Adrenal gland (tissue), 9 donors: ENCODE measurements at regions not wholly inside any gene's neighbourhood (a gene's known extent, or its start where the extent isn't known, plus 50 kb on each side); places are given as distances from the start of the nearest gene placed in this dataset.

ENCODE experiments used
- DNase-seq, 7 donors: peaks; one replicate each; pipeline ENCODE4 v3.0.0-alpha.2; 2019 to 2020
- H3K27ac ChIP-seq, 5 donors: fragments of 200-600 bp; sonication (generic) in 4 of 5; 1 replicate in 3 of 5; 2 replicates in 2 of 5; pipeline versions ENCODE4 v1.5.1 to v1.8.0; 2016 to 2020; ENCODE audit warnings: mild to moderate bottlenecking in 1 of 5
- H3K27me3 ChIP-seq: fragments of 200-600 bp; 2 replicates; pipeline ENCODE4 v1.8.0; 2021
- H3K36me3 ChIP-seq, 2 donors: fragments of 200-600 bp; replicated peaks in 1 of 2; 1 replicate in 1 of 2; 2 replicates in 1 of 2; pipeline versions ENCODE4 v1.5.1 to v1.8.0; 2018 to 2022
- H3K4me1 ChIP-seq, 2 donors: fragments of 200-600 bp; replicated peaks in 1 of 2; 1 replicate in 1 of 2; 2 replicates in 1 of 2; pipeline versions ENCODE4 v1.5.1 to v1.8.0; 2018 to 2021
- H3K4me3 ChIP-seq, 4 donors: fragments of 200-600 bp; sonication (generic) in 3 of 4; one replicate each; pipeline ENCODE4 v1.5.1; 2016 to 2018
- H3K9me3 ChIP-seq, 3 donors: fragments of 200-600 bp; sonication (generic) in 1 of 3; replicated peaks in 1 of 3; 1 replicate in 2 of 3; 2 replicates in 1 of 3; pipeline versions ENCODE4 v1.5.1 to v1.8.0; 2016 to 2021
- CTCF ChIP-seq, 6 experiments: fragments of 450-650 bp in 4 of 6; fragments of 200-600 bp in 2 of 6; sonication (generic) in 1 of 6; IDR thresholded peaks; 1 replicate in 5 of 6; 2 replicates in 1 of 6; pipeline versions ENCODE4 v1.5.1 to v1.8.0; 2016 to 2021; ENCODE audit warnings: antibody characterized with exemption in 6 of 6, mild to moderate bottlenecking in 2 of 6, moderate library complexity in 1 of 6
- POLR2A ChIP-seq, 2 donors: fragments of 450-650 bp; IDR thresholded peaks; one replicate each; pipeline ENCODE4 v1.6.1; 2017; ENCODE audit warnings: antibody characterized with exemption in 2 of 2, mild to moderate bottlenecking in 2 of 2, moderate library complexity in 1 of 2
- WGBS, 4 donors: extraction: QIAGEN DNeasy Blood & Tissue Kit in 2 of 4; methylation state at CpG; one replicate each; pipeline versions ENCODE4 v1.1.5 to v1.1.7; 2013 to 2017; 5-methylcytosine and 5-hydroxymethylcytosine counted together
- intact Hi-C, 2 donors: fragments of 100-400 bp; cut with DNase I; formaldehyde crosslinking; loops; one replicate each; pipeline versions ENCODE4 v1.14.1 to v1.15.0; 2022 to 2023
- donor health status: healthy with polysubstance abuse.
- donor health status: Bipolar disorder and iron deficiency.
- donor health status: DM: yes; HTN: yes; CAD: no.
- donor health status: DM: no; HTN: no; CAD: no.
- donor health status: DM: no; HTN: no; CAD: no.

- no peak for DNase-seq
- no peaks in the 10 kb centered on the region for H3K36me3 ChIP-seq
- WGBS, 4 donors: 60 to 79% (median 68%) methylated on average over 2 of the region's 2 CpGs
- no peak overlapping the region for H3K4me3 ChIP-seq
- intact Hi-C loops: no loop called here
- no peak overlapping the region for H3K27ac ChIP-seq
- no peaks in the 10 kb centered on the region for H3K9me3 ChIP-seq
- H3K4me1 ChIP-seq: no peaks in the 10 kb centered on the region
- TF ChIP-seq CTCF (IDR thresholded peaks at IDR 0.05) (no peak), POLR2A (IDR thresholded peaks at IDR 0.05) (no peak)
- no peaks in the 10 kb centered on the region for H3K27me3 ChIP-seq
Measured at GRCh38 chr5:62112689-62113228, 193.2 kb upstream of the KIF2A start.

DNA sequence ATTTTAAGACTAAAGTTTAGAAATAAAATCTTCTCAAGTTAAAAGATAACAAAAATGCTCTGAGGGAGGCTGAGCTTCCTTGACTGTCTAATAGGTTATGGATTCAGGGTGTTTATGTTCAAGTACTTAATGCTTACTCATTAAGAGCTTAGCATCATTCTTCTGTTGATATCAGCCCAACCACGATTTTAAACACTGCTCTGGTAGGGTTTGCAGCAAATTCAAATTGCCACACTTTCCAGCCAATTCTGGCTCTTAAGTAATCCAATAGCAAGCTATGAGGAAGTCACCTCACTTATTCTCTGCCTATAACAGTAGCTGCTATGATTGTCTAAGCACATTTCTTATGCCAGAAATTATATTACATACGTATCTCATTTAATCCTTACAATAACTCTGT is 191.0 kb upstream of the KIF2A start:
- no peak for DNase-seq
- no peaks in the 10 kb centered on the region for H3K9me3 ChIP-seq
- 29 to 54% (median 49%) methylated on average over 2 of the region's 2 CpGs for WGBS, 4 donors
- no peak overlapping the region for H3K27ac ChIP-seq
- no peaks in the 10 kb centered on the region for H3K36me3 ChIP-seq
- intact Hi-C loops: no loop called here
- H3K4me3 ChIP-seq: no peak overlapping the region
- H3K27me3 ChIP-seq: no peaks in the 10 kb centered on the region
- TF ChIP-seq POLR2A (IDR thresholded peaks at IDR 0.05) (no peak), CTCF (IDR thresholded peaks at IDR 0.05) (no peak)
- H3K4me1 ChIP-seq: no peaks in the 10 kb centered on the region

DNA sequence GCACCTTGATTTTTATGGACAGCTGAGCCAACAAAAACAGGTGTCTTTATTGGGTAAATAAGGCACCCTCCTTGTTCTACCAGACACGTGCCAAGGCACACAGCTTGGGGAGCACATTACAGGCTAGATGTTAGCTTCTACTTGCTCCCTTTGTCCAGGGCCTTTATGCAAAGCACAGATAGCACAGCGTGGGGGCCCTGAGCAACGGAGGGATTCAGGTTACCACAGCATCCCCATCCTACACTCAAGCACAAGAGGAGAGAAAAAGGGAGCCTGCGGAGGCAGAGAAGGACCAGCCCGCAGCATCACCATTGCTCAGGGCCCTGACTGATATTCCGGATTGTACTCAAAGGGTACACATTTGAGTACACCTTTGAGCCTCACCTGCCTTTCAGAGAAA is 181.7 kb upstream of the KIF2A start:
- no peak overlapping the region for H3K4me3 ChIP-seq
- DNase-seq: no peak
- no peaks in the 10 kb centered on the region for H3K36me3 ChIP-seq
- intact Hi-C loops: no loop called here
- TF ChIP-seq POLR2A (IDR thresholded peaks at IDR 0.05) (no peak), CTCF (IDR thresholded peaks at IDR 0.05) (no peak)
- no peak overlapping the region for H3K27ac ChIP-seq
- no peaks in the 10 kb centered on the region for H3K27me3 ChIP-seq
- no peaks in the 10 kb centered on the region for H3K9me3 ChIP-seq
- no peaks in the 10 kb centered on the region for H3K4me1 ChIP-seq
- WGBS, 4 donors: 67 to 77% (median 72%) methylated on average over 6 of the region's 6 CpGs

DNA sequence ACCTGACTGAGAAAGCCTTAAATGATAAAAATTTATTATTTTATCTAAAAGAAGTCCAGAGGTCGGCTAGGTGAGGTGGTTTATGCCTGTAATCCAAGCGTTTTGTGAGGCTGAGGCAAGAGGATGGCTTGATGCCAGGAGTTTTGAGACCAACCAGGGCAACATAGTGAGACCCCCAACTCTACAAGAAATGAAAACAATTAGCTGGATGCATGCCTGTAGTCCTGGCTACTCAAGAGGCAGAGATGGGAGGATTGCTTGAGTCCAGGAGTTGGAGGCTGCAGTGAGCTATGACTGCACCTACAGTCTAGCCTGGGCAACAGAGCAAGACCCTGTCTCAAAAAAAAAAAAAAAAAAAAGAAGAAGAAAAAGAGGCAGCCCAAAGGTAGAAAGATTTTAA is 179.9 kb upstream of the KIF2A start:
- H3K4me1 ChIP-seq: no peaks in the 10 kb centered on the region
- DNase-seq: no peak
- WGBS, 4 donors: 38 to 56% (median 47%) methylated on average over 2 of the region's 2 CpGs
- no peak overlapping the region for H3K4me3 ChIP-seq
- H3K27ac ChIP-seq: no peak overlapping the region
- no peak for TF ChIP-seq CTCF (IDR thresholded peaks at IDR 0.05)
- no peak for TF ChIP-seq POLR2A (IDR thresholded peaks at IDR 0.05)
- H3K27me3 ChIP-seq: no peaks in the 10 kb centered on the region
- no peaks in the 10 kb centered on the region for H3K9me3 ChIP-seq
- intact Hi-C loops: no loop called here
- H3K36me3 ChIP-seq: no peaks in the 10 kb centered on the region
